GM18507 (cell line): ENCODE measurements at regions not wholly inside any gene's neighbourhood (a gene's known extent, or its start where the extent isn't known, plus 50 kb on each side); places are given as distances from the start of the nearest gene placed in this dataset.

Experiments used
- DNase-seq: peaks from one replicate; pipeline ENCODE4 v3.0.0; 2011; ENCODE audit warnings: low read depth; ENCODE audit not compliant: insufficient read length; ENCODE audit errors: extremely low spot score
- FAIRE-seq: peaks from 2 replicates; lab custom pipeline; 2011; peaks lifted over from hg19 to GRCh38; lab: Jason Lieb, UNC

GRCh38 chr14:64639340-64639821 is 64.8 kb upstream of the PLEKHG3 start:
- DNase-seq: no peak
- FAIRE-seq: no peak

GRCh38 chr14:64640839-64641238 is 63.4 kb upstream of the PLEKHG3 start:
- no peak for FAIRE-seq
- no peak for DNase-seq

GRCh38 chr14:64641760-64642159 is 62.5 kb upstream of the PLEKHG3 start:
- DNase-seq (no peak), FAIRE-seq (no peak)

GRCh38 chr14:64643709-64644108 is 60.5 kb upstream of the PLEKHG3 start:
- DNase-seq: no peak
- no peak for FAIRE-seq

GRCh38 chr14:64644629-64645028 is 59.6 kb upstream of the PLEKHG3 start:
- DNase-seq: no peak
- FAIRE-seq: no peak

GRCh38 chr14:64645220-64645892 is 58.9 kb upstream of the PLEKHG3 start:
- DNase-seq (no peak), FAIRE-seq (no peak)

GRCh38 chr14:64646103-64646502 is 58.1 kb upstream of the PLEKHG3 start:
- no peak for DNase-seq
- FAIRE-seq: no peak

- DNase-seq (no peak), FAIRE-seq (no peak)
Observed at GRCh38 chr14:64649383-64649998, 54.7 kb upstream of the PLEKHG3 start.

- FAIRE-seq: no peak
Observed at GRCh38 chr14:64653900-64654245, 50.4 kb upstream of the PLEKHG3 start.

GRCh38 chr14:64654246-64654900 is 49.9 kb upstream of the PLEKHG3 start:
- FAIRE-seq (peak; percentile 63), DNase-seq (no peak)

More at GRCh38 chr14:64653900-64654245, 50.4 kb upstream of the PLEKHG3 start:
- no peak for DNase-seq
